HepG2 (cell line): ENCODE measurements at regions not wholly inside any gene's neighbourhood (a gene's known extent, or its start where the extent isn't known, plus 50 kb on each side); places are given as distances from the start of the nearest gene placed in this dataset.

ENCODE experiments used
- ETV6 ChIP-seq: sonication (generic); formaldehyde crosslinking; conservative IDR thresholded peaks from 2 replicates; pipeline ENCODE4 v1.4.0; 2020; ENCODE audit warnings: missing genetic modification reagents
- ZBTB7A ChIP-seq: sonication (generic); formaldehyde crosslinking; IDR thresholded peaks from 2 replicates; pipeline ENCODE4 v1.8.0; 2022; ENCODE audit warnings: mild to moderate bottlenecking, missing genetic modification reagents

- no peak for TF ChIP-seq ETV6 (CRISPR knock-in tag)
- TF ChIP-seq ZBTB7A (CRISPR knock-in tag), result no peak
Observed at GRCh38 chr5:160171666-160172065, 52.4 kb upstream of the PWWP2A start.
